ENCODE measurements at regions not wholly inside any gene's neighbourhood (a gene's known extent, or its start where the extent isn't known, plus 50 kb on each side); places are given as distances from the start of the nearest gene placed in this dataset.

- H3K9me3 ChIP-seq (ENCODE audit: control insufficient read depth, insufficient read depth, low read depth, low read length): no peaks in the 10 kb centered on the region
- no peaks in the 10 kb centered on the region for H3K79me2 ChIP-seq (ENCODE audit: control insufficient read depth, insufficient read depth, low read length)
- H4K20me1 ChIP-seq (ENCODE audit: control insufficient read depth, extremely low read depth, insufficient read depth, low read length): no peaks in the 10 kb centered on the region
- no peak overlapping the region for H3K27ac ChIP-seq (ENCODE audit: insufficient read depth, low read length)
- H3K4me2 ChIP-seq (ENCODE audit: extremely low read depth, insufficient read depth, low read length): no peak overlapping the region
- no peak overlapping the region for H3K4me3 ChIP-seq (replicated peaks in 1 of 4; ENCODE audit: control extremely low read depth in 1 of 4, insufficient read depth in 1 of 4, low read depth in 3 of 4, low read length in 4 of 4)
- no peaks in the 10 kb centered on the region for H3K36me3 ChIP-seq (ENCODE audit: control insufficient read depth, insufficient read depth, low read length)
- DNase-seq (ENCODE audit: low read depth in 2 of 2): peak; percentile 39
- no peak overlapping the region for H3K9ac ChIP-seq (ENCODE audit: insufficient read depth, low read length)
- peak overlapping the region; percentile 31 for H2AFZ ChIP-seq (ENCODE audit: low read length)
- peaks cover 5% of the 10 kb centered on the region for H3K4me1 ChIP-seq (ENCODE audit: control insufficient read depth, extremely low read depth, insufficient read depth, low read length)
- no peak for TF ChIP-seq CTCF (conservative IDR thresholded peaks at IDR 0.05 in 1 of 2, IDR thresholded peaks at IDR 0.05 in 1 of 2; ENCODE audit: low read depth in 1 of 2, low read length in 2 of 2)
- no peaks in the 10 kb centered on the region for H3K27me3 ChIP-seq (ENCODE audit: control insufficient read depth, insufficient read depth, low read length)
Measured at GRCh38 chr9:86695910-86696424, 251.3 kb downstream of the GAS1 start.

DNA sequence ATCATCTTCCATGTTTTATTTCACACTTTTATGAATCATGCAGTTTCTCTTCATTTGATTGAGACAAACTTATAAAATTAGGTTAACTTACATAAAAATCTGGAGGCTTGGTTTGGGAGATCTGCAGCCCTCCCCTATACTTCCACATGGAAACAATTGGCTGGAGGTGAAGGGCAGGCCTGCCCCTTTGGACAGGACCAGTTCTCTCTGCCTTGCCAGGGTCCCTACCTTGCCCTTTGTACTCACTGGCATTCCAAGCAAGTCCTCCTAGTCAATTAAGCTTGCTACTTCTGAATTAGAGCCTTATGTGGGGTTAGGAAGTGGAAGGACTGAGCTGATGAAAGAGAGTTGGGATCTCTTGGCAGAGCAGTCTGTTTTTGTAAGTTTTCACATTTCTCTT, 257.3 kb downstream of the GAS1 start:
- Histone ChIP-seq H2AFZ (ENCODE audit: low read length) (no peak overlapping the region), H4K20me1 (ENCODE audit: control insufficient read depth, extremely low read depth, insufficient read depth, low read length) (no peaks in the 10 kb centered on the region), H3K36me3 (ENCODE audit: control insufficient read depth, insufficient read depth, low read length) (no peaks in the 10 kb centered on the region), H3K79me2 (ENCODE audit: control insufficient read depth, insufficient read depth, low read length) (no peaks in the 10 kb centered on the region), H3K4me1 (ENCODE audit: control insufficient read depth, extremely low read depth, insufficient read depth, low read length) (no peaks in the 10 kb centered on the region), H3K4me3 (replicated peaks in 1 of 4; ENCODE audit: control extremely low read depth in 1 of 4, insufficient read depth in 1 of 4, low read depth in 3 of 4, low read length in 4 of 4) (no peak overlapping the region), H3K9me3 (ENCODE audit: control insufficient read depth, insufficient read depth, low read depth, low read length) (no peaks in the 10 kb centered on the region), H3K9ac (ENCODE audit: insufficient read depth, low read length) (no peak overlapping the region), H3K4me2 (ENCODE audit: extremely low read depth, insufficient read depth, low read length) (no peak overlapping the region), H3K27me3 (ENCODE audit: control insufficient read depth, insufficient read depth, low read length) (no peaks in the 10 kb centered on the region), H3K27ac (ENCODE audit: insufficient read depth, low read length) (no peak overlapping the region)
- no peak for DNase-seq (ENCODE audit: low read depth in 2 of 2)
- TF ChIP-seq EZH2 (IDR thresholded peaks at IDR 0.05; ENCODE audit: low read length, missing control alignments): no peak
- TF ChIP-seq CTCF (conservative IDR thresholded peaks at IDR 0.05 in 1 of 2, IDR thresholded peaks at IDR 0.05 in 1 of 2; ENCODE audit: low read depth in 1 of 2, low read length in 2 of 2): no peak

DNA sequence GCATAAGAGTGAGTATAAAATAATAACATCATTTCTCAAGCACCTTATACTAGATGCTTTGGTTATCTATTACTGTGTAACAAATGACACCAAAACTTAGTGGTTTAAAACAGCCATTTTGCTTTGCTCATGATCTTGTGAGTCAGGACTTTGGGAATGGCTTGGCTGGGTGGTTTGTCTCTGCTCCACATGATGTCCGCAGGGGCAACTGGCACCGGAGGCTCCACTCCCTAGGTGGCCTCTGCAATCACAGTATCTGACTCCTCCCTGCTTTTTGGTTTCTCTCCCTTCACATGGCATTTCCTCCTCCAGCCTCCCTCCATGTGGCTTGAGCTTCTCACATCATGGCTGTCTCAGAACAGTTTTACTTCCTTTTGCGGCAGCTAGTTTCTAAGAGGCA, 259.5 kb downstream of the GAS1 start:
- Histone ChIP-seq H3K9me3 (ENCODE audit: control insufficient read depth, insufficient read depth, low read depth, low read length) (no peaks in the 10 kb centered on the region), H2AFZ (ENCODE audit: low read length) (no peak overlapping the region), H3K4me1 (ENCODE audit: control insufficient read depth, extremely low read depth, insufficient read depth, low read length) (no peaks in the 10 kb centered on the region), H3K36me3 (ENCODE audit: control insufficient read depth, insufficient read depth, low read length) (no peaks in the 10 kb centered on the region), H3K9ac (ENCODE audit: insufficient read depth, low read length) (no peak overlapping the region), H3K79me2 (ENCODE audit: control insufficient read depth, insufficient read depth, low read length) (no peaks in the 10 kb centered on the region), H3K4me2 (ENCODE audit: extremely low read depth, insufficient read depth, low read length) (no peak overlapping the region), H3K4me3 (replicated peaks in 1 of 4; ENCODE audit: control extremely low read depth in 1 of 4, insufficient read depth in 1 of 4, low read depth in 3 of 4, low read length in 4 of 4) (no peak overlapping the region), H4K20me1 (ENCODE audit: control insufficient read depth, extremely low read depth, insufficient read depth, low read length) (no peaks in the 10 kb centered on the region), H3K27ac (ENCODE audit: insufficient read depth, low read length) (no peak overlapping the region), H3K27me3 (ENCODE audit: control insufficient read depth, insufficient read depth, low read length) (no peaks in the 10 kb centered on the region)
- peak in 1 of 2 donors; percentile 13 for DNase-seq (ENCODE audit: low read depth in 2 of 2)
- TF ChIP-seq EZH2 (IDR thresholded peaks at IDR 0.05; ENCODE audit: low read length, missing control alignments): no peak
- TF ChIP-seq CTCF (conservative IDR thresholded peaks at IDR 0.05 in 1 of 2, IDR thresholded peaks at IDR 0.05 in 1 of 2; ENCODE audit: low read depth in 1 of 2, low read length in 2 of 2): no peak

All from fibroblast of lung (primary cell).